ENCODE measurements at regions not wholly inside any gene's neighbourhood (a gene's known extent, or its start where the extent isn't known, plus 50 kb on each side); places are given as distances from the start of the nearest gene placed in this dataset.

GRCh38 chr12:66934302-66935062, 255.6 kb upstream of the GRIP1 start:
- Histone ChIP-seq H3K79me2 (ENCODE audit: control insufficient read depth, insufficient read depth, low read length, unreplicated experiment) (no peaks in the 10 kb centered on the region), H3K4me1 (ENCODE audit: control insufficient read depth, insufficient read depth, low read length, unreplicated experiment) (no peaks in the 10 kb centered on the region), H3K4me3 (ENCODE audit: low read depth, low read length) (no peak overlapping the region), H3K27ac (ENCODE audit: low read depth, low read length) (no peak overlapping the region), H3K27me3 (ENCODE audit: insufficient read depth, low read length) (0 out of 2 replicates have a peak, but pooled peaks cover 3% of the 10 kb centered on the region), H3K36me3 (ENCODE audit: insufficient read depth, low read length) (no peaks in the 10 kb centered on the region), H2AFZ (ENCODE audit: low read length, unreplicated experiment) (no peak overlapping the region)

GRCh38 chr12:66941150-66941549, 262.3 kb upstream of the GRIP1 start:
- Histone ChIP-seq H3K4me3 (ENCODE audit: low read depth, low read length) (no peak overlapping the region), H3K27ac (ENCODE audit: low read depth, low read length) (no peak overlapping the region), H2AFZ (ENCODE audit: low read length, unreplicated experiment) (no peak overlapping the region)

GRCh38 chr12:66942741-66943465, 264.0 kb upstream of the GRIP1 start:
- H3K27me3 ChIP-seq (ENCODE audit: insufficient read depth, low read length) = no peaks in the 10 kb centered on the region; the same call in 1 of the 2 replicates
- H3K79me2 ChIP-seq (ENCODE audit: control insufficient read depth, insufficient read depth, low read length, unreplicated experiment) = no peaks in the 10 kb centered on the region
- H3K36me3 ChIP-seq (ENCODE audit: insufficient read depth, low read length) = no peaks in the 10 kb centered on the region
- H3K4me3 ChIP-seq (ENCODE audit: low read depth, low read length) = no peak overlapping the region
- H2AFZ ChIP-seq (ENCODE audit: low read length, unreplicated experiment) = no peak overlapping the region
- H3K27ac ChIP-seq (ENCODE audit: low read depth, low read length) = no peak overlapping the region
- H3K4me1 ChIP-seq (ENCODE audit: control insufficient read depth, insufficient read depth, low read length, unreplicated experiment) = no peaks in the 10 kb centered on the region

More at GRCh38 chr12:66941150-66941549, 262.3 kb upstream of the GRIP1 start:
- Histone ChIP-seq H3K4me1 (ENCODE audit: control insufficient read depth, insufficient read depth, low read length, unreplicated experiment) (no peaks in the 10 kb centered on the region), H3K27me3 (ENCODE audit: insufficient read depth, low read length) (no peaks in the 10 kb centered on the region), H3K79me2 (ENCODE audit: control insufficient read depth, insufficient read depth, low read length, unreplicated experiment) (no peaks in the 10 kb centered on the region), H3K36me3 (ENCODE audit: insufficient read depth, low read length) (no peaks in the 10 kb centered on the region)

GRCh38 chr12:66944365-66944764, 265.5 kb upstream of the GRIP1 start:
- H2AFZ ChIP-seq (ENCODE audit: low read length, unreplicated experiment) = no peak overlapping the region
- no peaks in the 10 kb centered on the region for H3K36me3 ChIP-seq (ENCODE audit: insufficient read depth, low read length)
- H3K79me2 ChIP-seq (ENCODE audit: control insufficient read depth, insufficient read depth, low read length, unreplicated experiment) = no peaks in the 10 kb centered on the region
- H3K27me3 ChIP-seq (ENCODE audit: insufficient read depth, low read length) = no peaks in the 10 kb centered on the region; the same call in 1 of the 2 replicates
- no peak overlapping the region for H3K27ac ChIP-seq (ENCODE audit: low read depth, low read length)
- no peak overlapping the region for H3K4me3 ChIP-seq (ENCODE audit: low read depth, low read length)
- no peaks in the 10 kb centered on the region for H3K4me1 ChIP-seq (ENCODE audit: control insufficient read depth, insufficient read depth, low read length, unreplicated experiment)

GRCh38 chr12:66945189-66945817, 266.4 kb upstream of the GRIP1 start:
- Histone ChIP-seq H3K27ac (ENCODE audit: low read depth, low read length) (no peak overlapping the region), H3K27me3 (ENCODE audit: insufficient read depth, low read length) (no peaks in the 10 kb centered on the region; the same call in 1 of the 2 replicates), H3K79me2 (ENCODE audit: control insufficient read depth, insufficient read depth, low read length, unreplicated experiment) (no peaks in the 10 kb centered on the region), H2AFZ (ENCODE audit: low read length, unreplicated experiment) (no peak overlapping the region), H3K4me3 (ENCODE audit: low read depth, low read length) (no peak overlapping the region), H3K4me1 (ENCODE audit: control insufficient read depth, insufficient read depth, low read length, unreplicated experiment) (no peaks in the 10 kb centered on the region), H3K36me3 (ENCODE audit: insufficient read depth, low read length) (no peaks in the 10 kb centered on the region)

GRCh38 chr12:66947119-66947518, 268.2 kb upstream of the GRIP1 start:
- Histone ChIP-seq H3K4me1 (ENCODE audit: control insufficient read depth, insufficient read depth, low read length, unreplicated experiment) (no peaks in the 10 kb centered on the region), H3K79me2 (ENCODE audit: control insufficient read depth, insufficient read depth, low read length, unreplicated experiment) (no peaks in the 10 kb centered on the region), H3K27me3 (ENCODE audit: insufficient read depth, low read length) (no peaks in the 10 kb centered on the region; the same call in 1 of the 2 replicates), H3K36me3 (ENCODE audit: insufficient read depth, low read length) (no peaks in the 10 kb centered on the region), H2AFZ (ENCODE audit: low read length, unreplicated experiment) (no peak overlapping the region), H3K27ac (ENCODE audit: low read depth, low read length) (no peak overlapping the region), H3K4me3 (ENCODE audit: low read depth, low read length) (no peak overlapping the region)

GRCh38 chr12:66952668-66953067, 273.8 kb upstream of the GRIP1 start:
- Histone ChIP-seq H3K36me3 (ENCODE audit: insufficient read depth, low read length) (no peaks in the 10 kb centered on the region), H3K4me3 (ENCODE audit: low read depth, low read length) (no peak overlapping the region), H3K27me3 (ENCODE audit: insufficient read depth, low read length) (peaks cover 6% of the 10 kb centered on the region; the same call in 1 of the 2 replicates), H3K27ac (ENCODE audit: low read depth, low read length) (no peak overlapping the region), H2AFZ (ENCODE audit: low read length, unreplicated experiment) (no peak overlapping the region), H3K4me1 (ENCODE audit: control insufficient read depth, insufficient read depth, low read length, unreplicated experiment) (no peaks in the 10 kb centered on the region), H3K79me2 (ENCODE audit: control insufficient read depth, insufficient read depth, low read length, unreplicated experiment) (no peaks in the 10 kb centered on the region)

- H3K36me3 ChIP-seq (ENCODE audit: insufficient read depth, low read length) = no peaks in the 10 kb centered on the region
These were observed 277.4 kb upstream of the GRIP1 start for GRCh38 chr12:66956300-66956699.

GRCh38 chr12:66959276-66959675, 280.4 kb upstream of the GRIP1 start:
- Histone ChIP-seq H3K27ac (ENCODE audit: low read depth, low read length) (no peak overlapping the region), H3K4me3 (ENCODE audit: low read depth, low read length) (no peak overlapping the region), H3K36me3 (ENCODE audit: insufficient read depth, low read length) (no peaks in the 10 kb centered on the region), H3K79me2 (ENCODE audit: control insufficient read depth, insufficient read depth, low read length, unreplicated experiment) (no peaks in the 10 kb centered on the region), H3K4me1 (ENCODE audit: control insufficient read depth, insufficient read depth, low read length, unreplicated experiment) (no peaks in the 10 kb centered on the region), H2AFZ (ENCODE audit: low read length, unreplicated experiment) (no peak overlapping the region), H3K27me3 (ENCODE audit: insufficient read depth, low read length) (0 out of 2 replicates have a peak, but pooled peaks cover 3% of the 10 kb centered on the region)

More at GRCh38 chr12:66956300-66956699, 277.4 kb upstream of the GRIP1 start:
- Histone ChIP-seq H3K79me2 (ENCODE audit: control insufficient read depth, insufficient read depth, low read length, unreplicated experiment) (no peaks in the 10 kb centered on the region), H3K4me3 (ENCODE audit: low read depth, low read length) (no peak overlapping the region), H3K27ac (ENCODE audit: low read depth, low read length) (no peak overlapping the region), H2AFZ (ENCODE audit: low read length, unreplicated experiment) (no peak overlapping the region), H3K27me3 (ENCODE audit: insufficient read depth, low read length) (peaks cover 6% of the 10 kb centered on the region; the same call in 1 of the 2 replicates), H3K4me1 (ENCODE audit: control insufficient read depth, insufficient read depth, low read length, unreplicated experiment) (no peaks in the 10 kb centered on the region)

GRCh38 chr12:66960006-66960405, 281.1 kb upstream of the GRIP1 start:
- no peak overlapping the region for H3K27ac ChIP-seq (ENCODE audit: low read depth, low read length)

More at GRCh38 chr12:66960006-66960405, 281.1 kb upstream of the GRIP1 start:
- Histone ChIP-seq H2AFZ (ENCODE audit: low read length, unreplicated experiment) (no peak overlapping the region), H3K4me3 (ENCODE audit: low read depth, low read length) (no peak overlapping the region), H3K36me3 (ENCODE audit: insufficient read depth, low read length) (no peaks in the 10 kb centered on the region), H3K79me2 (ENCODE audit: control insufficient read depth, insufficient read depth, low read length, unreplicated experiment) (no peaks in the 10 kb centered on the region), H3K4me1 (ENCODE audit: control insufficient read depth, insufficient read depth, low read length, unreplicated experiment) (no peaks in the 10 kb centered on the region), H3K27me3 (ENCODE audit: insufficient read depth, low read length) (peaks cover 3% of the 10 kb centered on the region; the same call in 1 of the 2 replicates)

Data from ACC112 (cell line).